KMS-11 (cell line): ENCODE measurements at regions not wholly inside any gene's neighbourhood (a gene's known extent, or its start where the extent isn't known, plus 50 kb on each side); places are given as distances from the start of the nearest gene placed in this dataset.
"Not testable (repeated sequence)": the region's sequence is repeated elsewhere in the genome, so short reads cannot be mapped to it uniquely, and the experiment has no call there.

ENCODE experiments used
- H2AFZ ChIP-seq: fragments of 200-600 bp; sonication (generic); 2 replicates; pipeline ENCODE4 v1.6.1; 2016; ENCODE audit warnings: antibody characterized with exemption, mixed run types, low read depth
- H3K27ac ChIP-seq: fragments of 200-600 bp; sonication (generic); 2 replicates; pipeline ENCODE4 v1.6.1; 2016; ENCODE audit warnings: mild to moderate bottlenecking, mixed run types
- H3K27me3 ChIP-seq: fragments of 200-600 bp; sonication (generic); 2 replicates; pipeline ENCODE4 v1.6.1; 2017; ENCODE audit warnings: mild to moderate bottlenecking, low read depth, mixed run types, moderate library complexity; ENCODE audit not compliant: insufficient read depth
- H3K36me3 ChIP-seq: fragments of 200-600 bp; sonication (generic); 2 replicates; pipeline ENCODE4 v1.6.1; 2017; ENCODE audit warnings: mild to moderate bottlenecking, mixed run types; ENCODE audit not compliant: insufficient read depth
- H3K4me1 ChIP-seq: fragments of 200-600 bp; sonication (generic); 2 replicates; pipeline ENCODE4 v1.6.1; 2016; ENCODE audit warnings: mild to moderate bottlenecking, low read depth, mixed run types; ENCODE audit not compliant: poor library complexity, severe bottlenecking
- H3K4me2 ChIP-seq: fragments of 200-600 bp; sonication (generic); 2 replicates; pipeline ENCODE4 v1.7.0; 2016; ENCODE audit warnings: mild to moderate bottlenecking, mixed run types
- H3K4me3 ChIP-seq: fragments of 200-600 bp; sonication (generic); IDR thresholded peaks from 2 replicates; pipeline ENCODE4 v1.6.1; 2017; ENCODE audit warnings: low read depth, low read length, mixed read lengths; ENCODE audit not compliant: insufficient read depth
- H3K79me2 ChIP-seq: fragments of 200-600 bp; sonication (generic); 2 replicates; pipeline ENCODE4 v1.6.1; 2016; ENCODE audit warnings: low read depth, mixed run types; ENCODE audit not compliant: insufficient read depth
- H3K9ac ChIP-seq: fragments of 200-600 bp; sonication (generic); 2 replicates; pipeline ENCODE4 v1.6.1; 2016; ENCODE audit warnings: mild to moderate bottlenecking, mixed run types
- H4K20me1 ChIP-seq: fragments of 200-600 bp; sonication (generic); 2 replicates; pipeline ENCODE4 v1.6.1; 2016; ENCODE audit warnings: mild to moderate bottlenecking, mixed run types; ENCODE audit not compliant: insufficient read depth
- CTCF ChIP-seq: fragments of 200-600 bp; sonication (generic); conservative IDR thresholded peaks from 2 replicates; pipeline ENCODE4 v1.6.1; 2017; ENCODE audit warnings: low read depth, mild to moderate bottlenecking, antibody characterized with exemption, low read length, moderate library complexity, mixed read lengths

- no peaks in the 10 kb centered on the region for H3K36me3 ChIP-seq
- TF ChIP-seq CTCF: no peak
- no peaks in the 10 kb centered on the region for H3K27me3 ChIP-seq
- no peak overlapping the region for H3K9ac ChIP-seq
- H3K4me3 ChIP-seq: no peak overlapping the region
- H2AFZ ChIP-seq: no peak overlapping the region
- no peak overlapping the region for H3K4me2 ChIP-seq
- H3K79me2 ChIP-seq: no peaks in the 10 kb centered on the region
- no peaks in the 10 kb centered on the region for H3K4me1 ChIP-seq
- H4K20me1 ChIP-seq: no peaks in the 10 kb centered on the region
- no peak overlapping the region for H3K27ac ChIP-seq
These were observed 387.6 kb upstream of the MAF start for GRCh38 chr16:79988089-79988488.

DNA sequence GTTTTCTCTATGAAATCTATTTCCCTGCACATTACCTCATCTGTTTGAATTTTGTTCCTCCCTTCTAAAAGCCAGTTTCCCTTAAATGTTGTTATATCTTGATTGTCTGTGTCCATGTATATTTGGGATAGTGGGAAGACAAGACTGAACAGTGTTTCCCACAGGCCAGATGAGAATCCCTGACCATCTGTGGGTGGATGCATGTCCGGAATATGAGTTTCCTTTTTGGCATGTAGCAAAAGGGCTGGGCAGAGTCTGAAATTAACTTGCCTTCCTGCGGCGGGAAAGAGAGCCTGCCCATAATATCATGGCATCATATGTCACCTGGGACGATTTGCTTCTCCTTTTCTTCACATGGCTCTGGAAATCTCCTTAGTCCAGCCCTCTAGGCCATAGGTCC, 385.8 kb upstream of the MAF start:
- no peak overlapping the region for H3K4me3 ChIP-seq
- TF ChIP-seq CTCF: no peak
- no peak overlapping the region for H3K27ac ChIP-seq

DNA sequence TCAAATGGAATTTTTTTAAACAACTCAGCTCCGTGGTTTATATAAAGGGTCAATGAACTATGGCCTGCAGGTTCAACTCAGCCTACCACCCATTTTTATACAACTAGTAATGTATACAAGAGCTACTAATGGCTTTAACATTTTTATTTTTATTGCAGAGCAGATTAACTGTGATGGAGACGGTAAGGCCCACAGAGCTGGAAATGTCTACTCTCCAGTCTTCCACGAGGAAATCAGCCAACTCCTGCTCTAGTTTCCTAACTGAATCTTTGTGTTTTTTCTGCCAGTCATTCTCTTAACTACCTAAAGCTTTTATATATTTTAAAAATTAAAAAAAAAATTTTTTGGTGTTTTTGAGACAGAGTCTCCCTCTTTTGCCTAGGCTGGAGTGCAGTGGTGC, 385.1 kb upstream of the MAF start:
- Histone ChIP-seq H3K4me3 (no peak overlapping the region), H3K27me3 (no peaks in the 10 kb centered on the region), H3K36me3 (no peaks in the 10 kb centered on the region), H3K9ac (no peak overlapping the region), H4K20me1 (no peaks in the 10 kb centered on the region), H3K4me2 (no peak overlapping the region), H3K27ac (no peak overlapping the region), H3K4me1 (no peaks in the 10 kb centered on the region), H2AFZ (no peak overlapping the region), H3K79me2 (no peaks in the 10 kb centered on the region)
- TF ChIP-seq CTCF: no peak

More for the DNA sequence above, 385.8 kb upstream of the MAF start:
- no peak overlapping the region for H3K4me2 ChIP-seq
- H3K36me3 ChIP-seq: no peaks in the 10 kb centered on the region
- no peaks in the 10 kb centered on the region for H3K79me2 ChIP-seq
- H3K9ac ChIP-seq: no peak overlapping the region
- no peak overlapping the region for H2AFZ ChIP-seq
- H3K4me1 ChIP-seq: no peaks in the 10 kb centered on the region
- H3K27me3 ChIP-seq: no peaks in the 10 kb centered on the region
- no peaks in the 10 kb centered on the region for H4K20me1 ChIP-seq

DNA sequence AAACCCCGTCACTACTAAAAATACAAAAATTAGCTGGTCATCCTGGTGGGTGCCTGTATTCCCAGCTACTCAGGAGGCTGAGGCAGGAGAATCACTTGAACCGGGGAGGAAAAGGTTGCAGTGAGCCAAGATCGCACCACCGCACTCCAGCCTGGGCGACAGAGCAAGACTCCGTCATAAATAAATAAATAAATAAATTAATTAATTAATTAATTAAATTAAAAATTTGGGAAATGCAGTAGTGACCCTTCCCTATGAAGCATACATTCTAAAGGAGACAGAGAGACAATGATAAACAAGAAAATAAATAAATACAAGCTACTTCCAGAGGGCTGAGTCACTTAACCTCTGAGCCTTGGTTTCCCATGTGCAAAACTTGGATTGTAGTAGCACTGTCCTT, 383.6 kb upstream of the MAF start:
- not testable (repeated sequence) for H4K20me1 ChIP-seq, H3K4me3 ChIP-seq, H3K27ac ChIP-seq, H3K9ac ChIP-seq, H3K4me1 ChIP-seq, H3K4me2 ChIP-seq, H3K27me3 ChIP-seq, H3K36me3 ChIP-seq, H2AFZ ChIP-seq, H3K79me2 ChIP-seq

DNA sequence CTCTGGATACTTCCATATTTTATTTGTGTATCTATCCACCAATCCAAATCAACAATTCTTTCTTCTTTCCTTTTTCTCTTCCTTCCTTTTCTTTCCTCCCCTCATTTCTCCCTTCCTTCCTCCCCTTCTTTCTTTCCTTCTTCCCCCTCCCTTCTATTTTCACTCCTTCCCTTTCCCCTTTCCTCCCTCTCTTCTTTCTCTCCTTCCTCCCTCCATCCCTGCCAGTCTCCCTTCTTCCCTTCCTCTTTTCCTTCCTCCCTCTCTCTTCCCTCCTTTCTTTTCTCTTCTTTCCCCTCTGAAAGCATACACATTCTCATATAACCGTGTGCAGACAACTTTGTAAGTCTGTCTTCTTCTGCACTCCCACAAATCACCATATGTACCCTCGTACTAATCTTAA, 382.3 kb upstream of the MAF start:
- no peak overlapping the region for H2AFZ ChIP-seq
- TF ChIP-seq CTCF: no peak
- no peaks in the 10 kb centered on the region for H3K36me3 ChIP-seq
- H3K79me2 ChIP-seq: no peaks in the 10 kb centered on the region
- H3K27me3 ChIP-seq: no peaks in the 10 kb centered on the region
- no peak overlapping the region for H3K4me3 ChIP-seq
- no peaks in the 10 kb centered on the region for H3K4me1 ChIP-seq
- H4K20me1 ChIP-seq: no peaks in the 10 kb centered on the region
- H3K27ac ChIP-seq: no peak overlapping the region
- no peak overlapping the region for H3K4me2 ChIP-seq
- H3K9ac ChIP-seq: no peak overlapping the region
